ENCODE measurements at regions not wholly inside any gene's neighbourhood (a gene's known extent, or its start where the extent isn't known, plus 50 kb on each side); places are given as distances from the start of the nearest gene placed in this dataset.

- Histone ChIP-seq H3K9ac (ENCODE audit: low read depth, low read length) (no peak overlapping the region), H2BK120ac (ENCODE audit: low read depth, low read length) (peak overlapping the region; percentile 11; the same call in 1 of the 2 replicates), H4K5ac (ENCODE audit: low read depth, low read length) (no peak overlapping the region), H3K27ac (ENCODE audit: insufficient read depth, low read length) (no peak overlapping the region), H3K4me3 (ENCODE audit: insufficient read depth, low read depth, low read length) (no peak overlapping the region), H3K9me1 (ENCODE audit: insufficient read depth, low read length) (peaks cover 3% of the 10 kb centered on the region; the same call in 1 of the 2 replicates), H3K27me3 (ENCODE audit: control insufficient read depth, insufficient read depth, low read length) (no peaks in the 10 kb centered on the region), H4K8ac (ENCODE audit: low read depth in 2 of 2, low read length in 2 of 2) (no peak overlapping the region), H3K18ac (ENCODE audit: low read depth, low read length) (no peak overlapping the region), H2BK5ac (ENCODE audit: low read depth, low read length, poor library complexity, severe bottlenecking) (no peak overlapping the region), H2AFZ (replicated peaks; ENCODE audit: low read length, poor library complexity) (no peak overlapping the region), H2BK15ac (ENCODE audit: low read depth, low read length) (no peak overlapping the region), H3K4me2 (ENCODE audit: low read depth, low read length) (no peak overlapping the region), H2AK9ac (replicated peaks; ENCODE audit: low read depth, low read length, poor library complexity) (no peak overlapping the region), H3K4ac (ENCODE audit: low read depth, low read length) (no peak overlapping the region), H4K20me1 (ENCODE audit: insufficient read depth, low read length) (no peaks in the 10 kb centered on the region), H2AK5ac (ENCODE audit: low read depth, low read length) (no peak overlapping the region), H3K23ac (ENCODE audit: low read depth, low read length) (no peak overlapping the region), H3K79me1 (ENCODE audit: low read depth in 1 of 2, low read length in 2 of 2) (no peaks in the 10 kb centered on the region), H3K9me3 (ENCODE audit: control insufficient read depth, insufficient read depth, low read length) (no peaks in the 10 kb centered on the region), H4K91ac (ENCODE audit: insufficient read depth, low read depth, low read length) (no peak overlapping the region), H3K4me1 (ENCODE audit: control insufficient read depth, insufficient read depth, low read length) (peaks cover 13% of the 10 kb centered on the region), H3K14ac (replicated peaks; ENCODE audit: low read depth, low read length) (no peak overlapping the region), H3K56ac (ENCODE audit: extremely low read depth, insufficient read depth, low read length) (no peak overlapping the region), H2BK20ac (ENCODE audit: low read depth, low read length) (peak overlapping the region; percentile 51; the same call in 1 of the 2 replicates), H3K36me3 (ENCODE audit: control insufficient read depth, insufficient read depth, low read length) (no peaks in the 10 kb centered on the region)
- no peak for TF ChIP-seq CEBPB (IDR thresholded peaks at IDR 0.05; ENCODE audit: low read depth, low read length)
- no peak for TF ChIP-seq FOS (IDR thresholded peaks at IDR 0.05; ENCODE audit: low read depth, low read length)
- no peak for TF ChIP-seq MAFK (IDR thresholded peaks at IDR 0.05; ENCODE audit: low read depth, low read length)
- TF ChIP-seq BHLHE40 (IDR thresholded peaks at IDR 0.05; ENCODE audit: low read depth, low read length), result no peak
- TF ChIP-seq RCOR1 (IDR thresholded peaks at IDR 0.05; ENCODE audit: insufficient replicate concordance, low read length), result no peak
- TF ChIP-seq ELK1 (IDR thresholded peaks at IDR 0.05; ENCODE audit: borderline replicate concordance, low read depth, low read length), result no peak
- TF ChIP-seq RFX5 (IDR thresholded peaks at IDR 0.05; ENCODE audit: low read depth, low read length), result no peak
- no peak for TF ChIP-seq SMC3 (IDR thresholded peaks at IDR 0.05; ENCODE audit: low read depth, low read length)
- POLR2A ChIA-PET (ENCODE audit: unreplicated experiment), result no interaction called here
- no TSS peak for BruUV-seq (replicated peaks)
- in situ Hi-C loops (cut with MboI; ENCODE audit: low sequenced_read_pairs) (no loop called here), dilution Hi-C loops (cut with HindIII; ENCODE audit: low sequenced_read_pairs, unreplicated experiment) (no loop called here), intact Hi-C loops (cut with micrococcal nuclease) (loop anchor here (10.0 kb wide), 1 partner anchor 548 kb away; no protein-coding TSS in a partner anchor)
- no CpG with 5 or more reads among the region's 1 CpG for WGBS, 2 experiments (ENCODE audit: extremely low coverage in 2 of 2, insufficient read length in 1 of 2)
- DNase-seq (no peak), ATAC-seq (ENCODE audit: low read depth) (no peak)
- CTCF ChIA-PET, result no interaction called here
Observed at GRCh38 chr5:145242551-145242950, 592.6 kb downstream of the PRELID2 start.

Data from IMR-90 (cell line).